ENCODE measurements at regions not wholly inside any gene's neighbourhood (a gene's known extent, or its start where the extent isn't known, plus 50 kb on each side); places are given as distances from the start of the nearest gene placed in this dataset.
"Not testable (repeated sequence)": the region's sequence is repeated elsewhere in the genome, so short reads cannot be mapped to it uniquely, and the experiment has no call there.

DNA sequence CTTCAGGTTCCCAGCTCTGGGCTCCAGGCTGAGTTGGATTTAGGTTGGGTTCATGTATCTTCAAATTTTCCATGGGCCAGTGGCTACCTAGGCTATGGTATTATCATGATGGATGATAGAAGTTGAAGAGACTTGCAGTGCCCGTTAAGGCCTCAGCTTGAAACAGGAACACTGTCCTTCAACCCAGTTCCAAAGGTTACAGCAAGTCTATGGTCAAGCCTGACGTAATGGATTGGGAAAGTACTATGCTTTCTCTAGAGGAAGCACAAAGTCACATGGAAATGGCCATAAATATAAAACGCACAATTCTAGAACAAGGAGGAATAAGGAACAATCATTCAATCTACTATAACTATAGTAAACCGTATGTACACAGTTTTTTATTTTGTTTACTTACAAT, 593.2 kb downstream of the ZEB2 start:
- TF ChIP-seq CTCF (IDR thresholded peaks at IDR 0.05) = no peak
- Histone ChIP-seq H3K4me1 (ENCODE audit: control insufficient read depth in 1 of 2, low read depth in 2 of 2) (no peaks in the 10 kb centered on the region), H3K9me3 (no peaks in the 10 kb centered on the region), H3K27ac (no peak overlapping the region), H3K27me3 (replicated peaks; ENCODE audit: insufficient read depth) (no peaks in the 10 kb centered on the region), H3K36me3 (no peaks in the 10 kb centered on the region), H3K4me3 (no peak overlapping the region)
- ATAC-seq (ENCODE audit: insufficient number of reproducible peaks, low FRiP score, low read depth) (no peak), DNase-seq (ENCODE audit: low spot score) (no peak)

DNA sequence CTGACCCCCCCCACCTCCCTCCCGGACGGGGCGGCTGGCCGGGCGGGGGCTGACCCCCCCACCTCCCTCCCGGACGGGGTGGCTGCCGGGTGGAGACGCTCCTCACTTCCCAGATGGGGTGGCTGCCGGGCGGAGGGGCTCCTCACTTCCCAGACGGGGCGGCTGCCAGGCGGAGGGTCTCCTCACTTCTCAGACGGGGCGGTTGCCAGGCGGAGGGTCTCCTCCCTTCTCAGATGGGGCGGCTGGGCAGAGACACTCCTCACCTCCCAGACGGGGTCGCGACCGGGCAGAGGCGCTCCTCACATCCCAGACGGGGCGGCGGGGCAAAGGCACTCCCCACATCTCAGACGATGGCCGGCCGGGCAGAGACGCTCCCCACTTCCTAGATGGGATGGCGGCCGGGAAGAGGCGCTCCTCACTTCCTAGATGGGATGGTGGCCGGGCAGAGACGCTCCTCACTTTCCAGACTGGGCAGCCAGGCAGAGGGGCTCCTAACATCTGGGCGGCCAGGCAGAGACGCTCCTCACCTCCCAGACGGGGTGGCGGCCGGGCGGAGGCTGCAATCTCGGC, 597.6 kb downstream of the ZEB2 start:
- not testable (repeated sequence) for H3K4me3 ChIP-seq; DNase-seq (ENCODE audit: low spot score); ATAC-seq (ENCODE audit: insufficient number of reproducible peaks, low FRiP score, low read depth); H3K4me1 ChIP-seq (ENCODE audit: control insufficient read depth in 1 of 2, low read depth in 2 of 2); H3K36me3 ChIP-seq; H3K27me3 ChIP-seq (replicated peaks; ENCODE audit: insufficient read depth); H3K27ac ChIP-seq; H3K9me3 ChIP-seq

GRCh38 chr2:143918465-143918989, 601.4 kb downstream of the ZEB2 start:
- Histone ChIP-seq H3K36me3 (no peaks in the 10 kb centered on the region), H3K9me3 (peaks cover 3% of the 10 kb centered on the region), H3K4me1 (ENCODE audit: control insufficient read depth in 1 of 2, low read depth in 2 of 2) (no peaks in the 10 kb centered on the region), H3K27me3 (replicated peaks; ENCODE audit: insufficient read depth) (no peaks in the 10 kb centered on the region), H3K4me3 (no peak overlapping the region), H3K27ac (no peak overlapping the region)
- DNase-seq (ENCODE audit: low spot score) (no peak), ATAC-seq (ENCODE audit: insufficient number of reproducible peaks, low FRiP score, low read depth) (no peak)
- no peak for TF ChIP-seq CTCF (IDR thresholded peaks at IDR 0.05)

DNA sequence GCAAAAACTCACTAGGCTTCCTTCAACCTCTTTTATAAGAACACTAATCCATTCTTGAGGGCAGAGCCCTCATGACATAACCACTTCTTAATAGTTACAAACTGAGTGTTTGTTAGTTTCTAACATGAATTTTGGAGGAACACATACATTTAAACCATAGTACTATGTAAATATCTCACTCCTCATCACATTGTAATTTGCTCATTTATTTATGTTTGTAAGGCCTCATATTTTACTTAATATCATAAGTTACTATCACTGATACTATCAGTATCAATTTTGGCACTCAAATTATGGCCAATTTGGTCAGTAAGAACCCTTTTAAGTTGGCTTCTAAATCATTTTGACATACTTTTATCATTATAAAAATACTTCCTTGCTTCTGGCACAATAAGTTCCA, 603.1 kb downstream of the ZEB2 start:
- no peaks in the 10 kb centered on the region for H3K4me1 ChIP-seq (ENCODE audit: control insufficient read depth in 1 of 2, low read depth in 2 of 2)
- no peaks in the 10 kb centered on the region for H3K36me3 ChIP-seq
- no peak for ATAC-seq (ENCODE audit: insufficient number of reproducible peaks, low FRiP score, low read depth)
- TF ChIP-seq CTCF (IDR thresholded peaks at IDR 0.05) = no peak
- no peaks in the 10 kb centered on the region for H3K27me3 ChIP-seq (replicated peaks; ENCODE audit: insufficient read depth)
- H3K4me3 ChIP-seq = no peak overlapping the region
- no peak overlapping the region for H3K27ac ChIP-seq
- H3K9me3 ChIP-seq = peaks cover 3% of the 10 kb centered on the region
- no peak for DNase-seq (ENCODE audit: low spot score)

DNA sequence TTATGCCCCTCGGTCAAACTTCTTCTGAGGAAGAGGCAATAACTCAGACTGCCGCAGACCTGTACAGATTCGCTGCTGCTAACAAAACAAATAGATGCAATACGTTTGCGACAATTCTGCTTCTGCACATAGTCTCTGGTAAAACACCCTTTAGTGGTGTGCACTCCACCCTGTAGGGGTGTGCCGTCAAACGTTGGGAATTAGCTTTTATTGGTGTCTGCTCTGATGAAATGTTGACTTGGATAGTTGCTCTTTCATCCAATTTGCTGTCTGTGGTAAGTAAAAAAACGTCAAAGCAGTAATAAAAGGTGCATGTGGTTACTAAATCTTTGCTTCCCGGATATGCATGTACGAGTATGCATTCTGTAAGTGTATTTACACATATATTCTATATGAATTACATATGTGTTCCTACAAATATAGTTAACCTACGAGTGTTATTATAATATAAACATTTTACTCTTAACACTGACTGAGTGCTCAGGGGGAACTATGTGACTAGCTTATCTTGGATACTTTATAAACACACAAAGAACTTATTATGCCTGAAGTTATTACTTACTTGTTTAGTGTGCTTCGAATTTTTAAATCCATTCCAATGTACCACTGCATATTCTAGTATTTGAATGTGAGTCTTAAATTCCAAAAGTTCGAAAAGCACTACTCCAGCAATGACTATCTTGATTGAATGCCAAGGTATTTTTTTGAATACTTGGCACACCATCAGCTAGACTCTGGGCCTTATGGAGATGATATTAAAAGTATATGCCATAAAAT, 610.2 kb downstream of the ZEB2 start:
- Histone ChIP-seq H3K27ac (no peak overlapping the region), H3K4me3 (no peak overlapping the region), H3K4me1 (ENCODE audit: control insufficient read depth in 1 of 2, low read depth in 2 of 2) (no peaks in the 10 kb centered on the region), H3K36me3 (no peaks in the 10 kb centered on the region), H3K27me3 (replicated peaks; ENCODE audit: insufficient read depth) (no peaks in the 10 kb centered on the region), H3K9me3 (no peaks in the 10 kb centered on the region)
- no peak for TF ChIP-seq CTCF (IDR thresholded peaks at IDR 0.05)
- ATAC-seq (ENCODE audit: insufficient number of reproducible peaks, low FRiP score, low read depth) (no peak), DNase-seq (ENCODE audit: low spot score) (no peak)

Data from thoracic aorta (tissue), 2 donors.